HUES64 (cell line): ENCODE measurements at regions not wholly inside any gene's neighbourhood (a gene's known extent, or its start where the extent isn't known, plus 50 kb on each side); places are given as distances from the start of the nearest gene placed in this dataset.

Source experiments
- H3K27ac ChIP-seq: 2 replicates; pipeline ENCODE4 v1.7.0; 2013; ENCODE audit warnings: low read depth, low read length, inconsistent platforms
- H3K27me3 ChIP-seq: 2 replicates; pipeline ENCODE4 v1.6.1; 2013; ENCODE audit warnings: mild to moderate bottlenecking, low read length; ENCODE audit not compliant: insufficient read depth
- H3K36me3 ChIP-seq: 2 replicates; pipeline ENCODE4 v1.6.1; 2013; ENCODE audit warnings: mild to moderate bottlenecking, low read length; ENCODE audit not compliant: insufficient read depth
- H3K4me1 ChIP-seq: 2 replicates; pipeline ENCODE4 v1.6.1; 2013; ENCODE audit warnings: mild to moderate bottlenecking, low read length, moderate library complexity; ENCODE audit not compliant: insufficient read depth
- H3K4me3 ChIP-seq: 2 replicates; pipeline ENCODE4 v1.5.1; 2013; ENCODE audit warnings: mild to moderate bottlenecking, low read length, moderate library complexity
- H3K9ac ChIP-seq: 2 replicates; pipeline ENCODE4 v1.6.1; 2013; ENCODE audit warnings: mild to moderate bottlenecking, low read depth, low read length
- H3K9me3 ChIP-seq: 2 replicates; pipeline ENCODE4 v1.6.1; 2013; ENCODE audit warnings: low read depth, low read length; ENCODE audit not compliant: insufficient read depth
- WGBS: fragments of 150-250, 120-280 bp; methylation state at CpG from one replicate; pipeline ENCODE4 v1.1.7; 2013; ENCODE audit warnings: missing lambda C conversion rate; 5-methylcytosine and 5-hydroxymethylcytosine counted together

DNA sequence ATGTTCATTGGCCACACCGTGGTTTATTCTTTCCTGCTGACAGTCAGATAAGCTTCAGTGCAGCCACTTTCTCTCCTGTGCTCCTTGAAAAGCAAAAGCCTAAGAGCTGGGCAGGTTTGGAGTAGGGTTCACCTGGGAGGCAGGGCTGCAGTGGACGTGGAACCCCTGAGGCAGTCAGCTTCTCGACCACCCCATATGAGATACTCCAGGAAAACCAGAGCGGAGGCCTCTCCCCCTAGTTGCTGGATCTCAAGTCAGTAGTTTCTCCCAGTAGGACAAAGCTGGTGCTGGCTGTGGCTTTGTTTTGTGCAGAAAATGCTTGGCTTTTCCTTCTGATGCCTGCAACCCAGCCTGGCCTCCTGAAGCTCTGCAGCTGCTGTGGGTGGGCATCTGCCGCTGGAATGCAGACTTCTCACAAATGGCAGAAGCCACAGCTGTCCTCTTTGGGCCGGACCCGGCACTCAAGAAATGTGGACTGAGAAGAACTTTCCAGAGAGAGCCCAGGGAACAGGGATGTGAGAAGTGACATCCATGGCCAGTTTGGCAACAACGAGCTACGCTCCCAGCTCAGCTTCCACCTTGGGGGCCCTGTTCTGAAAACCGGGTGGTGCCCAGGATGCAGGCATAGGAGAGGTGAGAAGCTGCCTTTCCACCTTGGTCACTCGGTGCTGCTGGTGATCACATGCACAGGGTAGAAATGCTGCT lies 276.6 kb upstream of the TCERG1L start:
- Histone ChIP-seq H3K27ac (no peak overlapping the region), H3K36me3 (no peaks in the 10 kb centered on the region), H3K27me3 (no peaks in the 10 kb centered on the region), H3K9ac (no peak overlapping the region), H3K4me1 (no peaks in the 10 kb centered on the region), H3K4me3 (no peak overlapping the region), H3K9me3 (no peaks in the 10 kb centered on the region)
- WGBS = 90% methylated on average over 11 of the region's 11 CpGs

DNA sequence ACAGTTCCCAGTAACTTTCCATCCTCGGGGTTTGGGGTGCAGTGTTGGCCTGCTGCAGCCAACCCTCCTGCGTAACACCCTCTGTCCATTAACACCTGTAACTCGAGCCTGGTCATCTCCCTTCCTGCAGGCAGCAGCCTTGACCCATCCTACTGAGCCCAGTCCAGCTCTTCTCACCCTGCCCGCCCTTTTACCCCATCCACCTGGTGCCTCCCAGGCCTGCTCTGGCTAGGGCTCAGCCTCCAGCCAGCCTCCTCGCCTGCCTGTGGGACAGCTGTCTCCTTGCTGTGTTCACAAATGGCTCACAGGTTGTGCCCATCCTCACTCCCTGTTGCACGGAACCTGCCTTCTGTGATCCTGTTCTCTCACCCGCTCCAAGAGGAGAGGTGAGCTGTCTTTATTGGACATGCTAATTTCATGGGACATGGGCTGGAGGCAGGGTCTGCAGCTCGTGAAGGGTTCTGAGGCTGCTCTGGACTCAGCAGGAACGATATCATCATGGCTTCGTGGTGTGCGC lies 277.2 kb upstream of the TCERG1L start:
- Histone ChIP-seq H3K27me3 (no peaks in the 10 kb centered on the region), H3K9ac (no peak overlapping the region), H3K36me3 (no peaks in the 10 kb centered on the region), H3K4me1 (no peaks in the 10 kb centered on the region), H3K9me3 (no peaks in the 10 kb centered on the region), H3K4me3 (no peak overlapping the region), H3K27ac (no peak overlapping the region)
- 96% methylated on average over 11 of the region's 11 CpGs for WGBS

DNA sequence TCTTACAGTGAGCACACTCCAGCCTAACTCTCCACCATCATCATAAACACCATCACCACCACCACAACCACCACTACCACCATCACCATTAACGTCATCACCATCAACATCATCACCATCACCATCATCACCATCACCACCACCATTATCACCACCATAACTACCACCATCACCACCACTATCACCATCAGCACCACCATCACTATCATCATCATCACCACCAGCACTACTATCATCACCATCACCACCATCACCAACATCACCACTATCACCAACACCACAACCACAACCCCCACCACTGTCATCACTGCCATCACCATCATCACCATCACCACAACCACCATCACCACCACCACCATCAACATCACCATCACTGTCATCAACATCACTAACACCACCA lies 279.0 kb upstream of the TCERG1L start:
- H3K27ac ChIP-seq = no peak overlapping the region
- H3K27me3 ChIP-seq = no peaks in the 10 kb centered on the region
- H3K9ac ChIP-seq = no peak overlapping the region
- no peaks in the 10 kb centered on the region for H3K36me3 ChIP-seq
- H3K4me3 ChIP-seq = no peak overlapping the region
- WGBS = 90% methylated on average over 1 of the region's 1 CpG
- H3K4me1 ChIP-seq = no peaks in the 10 kb centered on the region
- H3K9me3 ChIP-seq = no peaks in the 10 kb centered on the region

DNA sequence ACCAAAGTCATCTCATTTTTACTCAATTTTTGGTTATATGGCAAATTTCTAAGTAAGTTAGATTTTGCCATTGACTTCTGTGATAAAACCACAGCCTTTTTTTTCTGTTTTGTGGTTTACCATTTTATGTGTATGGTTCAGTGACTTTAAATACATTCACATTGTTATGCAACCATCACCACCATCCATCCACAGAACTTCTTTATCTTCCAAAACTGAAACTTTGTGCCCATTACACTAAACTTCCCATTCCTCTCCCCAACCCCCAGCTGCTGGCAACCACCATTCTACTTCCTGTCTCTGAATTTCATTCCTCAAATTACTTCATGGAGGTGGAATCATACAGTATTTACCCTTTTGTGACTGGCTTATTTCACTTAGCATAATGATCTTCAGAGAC lies 280.4 kb upstream of the TCERG1L start:
- no peaks in the 10 kb centered on the region for H3K9me3 ChIP-seq
- no peaks in the 10 kb centered on the region for H3K27me3 ChIP-seq
- H3K4me1 ChIP-seq = no peaks in the 10 kb centered on the region
- H3K27ac ChIP-seq = no peak overlapping the region
- H3K9ac ChIP-seq = no peak overlapping the region
- no peak overlapping the region for H3K4me3 ChIP-seq
- H3K36me3 ChIP-seq = no peaks in the 10 kb centered on the region

DNA sequence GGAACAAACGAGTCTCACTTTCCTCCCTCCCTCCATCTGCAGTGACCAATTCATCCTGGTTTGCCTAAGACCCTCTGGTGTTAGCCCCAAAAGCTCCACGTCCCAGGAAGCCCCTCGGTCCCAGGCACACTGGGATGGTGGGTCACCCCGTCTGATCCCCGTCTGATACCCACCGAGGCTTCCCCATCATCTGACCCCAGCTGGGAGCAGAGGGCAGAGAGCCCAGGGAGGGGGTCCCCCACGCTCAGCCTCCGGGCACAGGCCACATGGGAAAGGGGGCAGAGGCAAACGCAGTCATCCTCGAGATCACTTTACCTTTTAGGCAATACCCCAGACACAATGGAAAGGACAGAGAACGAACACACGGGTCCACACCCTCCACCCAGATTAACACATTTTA lies 291.6 kb upstream of the PPP2R2D start:
- no peaks in the 10 kb centered on the region for H3K4me1 ChIP-seq
- no peaks in the 10 kb centered on the region for H3K9me3 ChIP-seq
- H3K9ac ChIP-seq = no peak overlapping the region
- no peak overlapping the region for H3K27ac ChIP-seq
- 90% methylated on average over 12 of the region's 12 CpGs for WGBS
- no peaks in the 10 kb centered on the region for H3K36me3 ChIP-seq
- no peaks in the 10 kb centered on the region for H3K27me3 ChIP-seq
- no peak overlapping the region for H3K4me3 ChIP-seq

DNA sequence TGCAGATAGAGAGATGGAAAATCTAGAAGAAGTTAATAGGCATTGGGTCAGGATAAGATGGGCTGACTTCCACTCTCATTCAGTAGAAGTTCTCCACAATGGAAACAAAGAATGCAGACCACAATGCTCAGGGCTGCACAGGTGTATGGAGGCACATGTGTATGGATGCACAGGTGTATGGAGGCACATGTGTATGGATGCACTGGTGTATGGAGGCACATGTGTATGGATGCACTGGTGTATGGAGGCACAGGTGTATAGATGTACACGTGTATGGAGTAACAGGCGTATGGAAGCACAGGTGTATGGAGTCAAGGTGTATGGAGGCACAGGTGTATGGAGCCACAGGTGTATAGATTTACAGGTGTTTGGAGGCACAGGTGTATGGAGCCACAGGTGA lies 285.7 kb upstream of the PPP2R2D start:
- WGBS = 90% methylated on average over 2 of the region's 2 CpGs
- no peak overlapping the region for H3K27ac ChIP-seq
- no peaks in the 10 kb centered on the region for H3K27me3 ChIP-seq
- no peak overlapping the region for H3K4me3 ChIP-seq
- no peaks in the 10 kb centered on the region for H3K4me1 ChIP-seq
- no peak overlapping the region for H3K9ac ChIP-seq
- no peaks in the 10 kb centered on the region for H3K36me3 ChIP-seq
- no peaks in the 10 kb centered on the region for H3K9me3 ChIP-seq

DNA sequence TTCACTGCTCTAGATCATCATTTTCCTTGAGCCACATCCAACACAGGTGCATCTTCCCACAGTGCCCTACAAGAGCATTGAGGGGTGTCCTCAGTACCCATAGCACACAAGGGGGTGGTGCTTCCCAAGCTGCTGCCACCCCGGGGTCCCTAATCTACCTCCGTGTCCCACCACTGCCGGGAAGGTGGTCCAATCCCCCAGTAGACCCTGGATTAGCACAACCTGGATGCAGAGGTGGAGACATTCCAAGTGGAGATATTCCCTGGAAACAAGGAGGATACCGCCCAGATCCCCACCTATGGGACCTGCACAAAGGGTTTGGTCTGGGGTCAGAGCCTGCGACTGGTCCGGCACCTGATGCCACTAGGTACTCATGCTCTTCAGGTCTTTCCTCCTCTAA lies 284.8 kb upstream of the PPP2R2D start:
- Histone ChIP-seq H3K9me3 (no peaks in the 10 kb centered on the region), H3K4me3 (no peak overlapping the region), H3K27me3 (no peaks in the 10 kb centered on the region), H3K4me1 (no peaks in the 10 kb centered on the region), H3K36me3 (no peaks in the 10 kb centered on the region), H3K27ac (no peak overlapping the region), H3K9ac (no peak overlapping the region)
- WGBS = 93% methylated on average over 6 of the region's 6 CpGs

DNA sequence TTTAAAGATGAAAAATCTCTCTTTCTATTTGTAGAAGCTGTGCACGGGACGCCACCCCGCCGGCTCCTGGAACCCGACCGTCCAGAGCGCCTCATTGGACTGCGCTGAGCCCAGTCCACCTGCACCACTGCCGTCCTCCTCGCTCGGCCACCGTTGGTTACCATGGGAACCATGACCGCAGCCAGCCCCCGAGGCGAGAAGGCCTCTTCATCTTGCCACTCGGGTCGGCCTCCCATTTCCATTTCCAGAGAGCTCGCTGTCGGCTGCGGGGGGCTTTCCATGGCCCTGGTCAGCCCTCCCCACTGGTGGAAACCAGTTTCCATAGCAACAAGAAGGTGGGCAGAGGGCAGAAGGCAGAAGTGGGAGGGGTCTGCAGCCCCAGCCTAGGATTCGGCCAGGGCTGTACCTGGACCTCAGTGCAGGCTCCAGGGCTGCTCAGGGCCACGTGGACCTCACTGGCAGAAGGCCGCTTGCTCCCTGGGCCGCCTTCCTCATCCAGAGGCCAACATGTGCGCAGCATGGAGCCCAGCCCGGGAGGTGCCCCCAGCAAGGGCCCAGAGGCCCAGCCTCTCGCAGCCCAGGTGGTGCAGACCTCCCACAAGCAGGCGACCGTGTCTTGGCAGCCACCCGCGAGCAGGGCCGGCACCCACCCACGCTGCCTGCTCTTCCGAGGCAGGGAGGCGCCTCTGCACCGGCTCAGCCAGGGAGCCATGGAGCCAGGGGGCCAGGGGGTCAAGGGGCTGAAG lies 283.5 kb upstream of the PPP2R2D start:
- no peaks in the 10 kb centered on the region for H3K4me1 ChIP-seq
- H3K9me3 ChIP-seq = no peaks in the 10 kb centered on the region
- 92% methylated on average over 36 of the region's 36 CpGs for WGBS
- no peak overlapping the region for H3K9ac ChIP-seq
- no peak overlapping the region for H3K4me3 ChIP-seq
- no peaks in the 10 kb centered on the region for H3K36me3 ChIP-seq
- H3K27ac ChIP-seq = no peak overlapping the region
- H3K27me3 ChIP-seq = no peaks in the 10 kb centered on the region

DNA sequence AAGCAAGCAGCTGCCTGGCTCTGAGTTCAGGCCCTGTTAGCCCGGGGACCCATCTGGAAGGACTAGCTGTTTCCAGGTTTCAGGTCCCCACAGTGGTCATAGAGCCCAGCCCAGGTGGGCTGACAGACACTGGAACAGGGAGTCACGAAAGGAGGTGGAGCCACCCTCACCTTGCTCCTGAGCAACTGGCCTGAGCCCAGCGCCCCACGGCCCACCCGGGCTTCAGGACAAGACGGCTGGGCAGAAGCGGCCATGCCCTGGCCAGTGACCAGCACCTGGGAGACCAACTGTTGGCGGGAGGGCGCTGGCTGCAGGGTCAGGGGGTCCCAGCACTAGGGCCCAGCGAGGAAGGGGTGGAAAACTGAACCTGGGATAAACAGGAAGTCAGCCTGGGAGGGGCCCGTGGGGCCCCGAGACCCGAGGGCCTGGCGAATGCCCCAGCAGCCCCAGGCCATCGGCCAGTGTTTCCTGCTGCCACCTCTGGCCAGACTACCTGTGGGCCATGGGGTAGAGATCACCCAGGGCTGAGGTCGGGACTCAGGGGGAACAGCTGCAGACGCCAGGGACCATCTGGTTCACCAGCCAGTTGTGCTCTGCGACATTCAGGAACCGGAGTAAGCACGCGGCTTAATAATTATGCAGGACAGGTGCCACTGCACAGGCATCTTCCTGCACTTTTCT lies 282.1 kb upstream of the PPP2R2D start:
- Histone ChIP-seq H3K9me3 (no peaks in the 10 kb centered on the region), H3K36me3 (no peaks in the 10 kb centered on the region), H3K9ac (no peak overlapping the region), H3K4me1 (no peaks in the 10 kb centered on the region), H3K27ac (no peak overlapping the region), H3K4me3 (no peak overlapping the region), H3K27me3 (no peaks in the 10 kb centered on the region)
- 91% methylated on average over 21 of the region's 21 CpGs for WGBS

DNA sequence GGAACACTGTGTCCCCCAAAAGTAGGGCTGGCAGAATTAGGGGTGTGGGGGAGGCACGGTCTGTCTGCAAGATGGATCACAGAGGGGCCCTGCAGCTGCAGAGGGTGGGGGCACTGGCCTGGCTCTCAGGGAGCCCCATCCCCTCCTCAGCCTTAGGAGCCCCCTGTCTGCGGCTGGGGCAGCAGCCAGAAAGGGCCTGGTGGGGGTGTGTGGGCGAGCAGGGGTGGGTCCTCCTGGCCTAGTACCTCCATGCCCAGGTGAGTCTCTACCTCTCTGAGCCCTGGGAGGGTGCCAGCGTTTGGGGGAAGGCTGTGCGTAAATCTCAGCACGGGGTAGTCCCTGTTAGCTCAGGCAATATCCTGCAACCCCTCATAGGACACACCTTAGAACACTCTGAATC lies 280.5 kb upstream of the PPP2R2D start:
- Histone ChIP-seq H3K4me3 (no peak overlapping the region), H3K9me3 (no peaks in the 10 kb centered on the region), H3K27ac (no peak overlapping the region), H3K9ac (no peak overlapping the region), H3K36me3 (no peaks in the 10 kb centered on the region), H3K27me3 (no peaks in the 10 kb centered on the region), H3K4me1 (no peaks in the 10 kb centered on the region)
- 94% methylated on average over 6 of the region's 6 CpGs for WGBS

DNA sequence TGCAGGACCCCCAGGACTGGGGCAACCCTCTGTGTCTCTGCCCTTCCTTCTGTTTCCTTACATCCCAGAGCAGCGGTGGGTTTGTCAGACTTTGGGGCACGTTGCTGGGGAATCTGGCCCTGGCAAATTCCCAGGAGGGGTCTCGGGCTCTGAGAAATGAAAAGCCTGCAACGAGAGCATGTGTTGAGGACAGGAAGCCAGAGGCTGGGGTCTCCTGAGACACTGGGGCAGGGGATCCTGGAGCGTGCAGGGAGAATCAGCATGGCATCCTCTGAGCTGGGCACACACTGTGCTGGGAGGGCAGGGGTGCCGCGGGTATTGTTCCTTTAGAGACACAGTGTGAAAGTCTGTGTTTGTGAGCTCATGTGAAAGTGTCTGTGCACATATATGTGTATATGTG lies 279.9 kb upstream of the PPP2R2D start:
- no peaks in the 10 kb centered on the region for H3K36me3 ChIP-seq
- no peaks in the 10 kb centered on the region for H3K27me3 ChIP-seq
- WGBS = 96% methylated on average over 7 of the region's 7 CpGs
- H3K4me1 ChIP-seq = no peaks in the 10 kb centered on the region
- H3K4me3 ChIP-seq = no peak overlapping the region
- H3K9ac ChIP-seq = no peak overlapping the region
- H3K27ac ChIP-seq = no peak overlapping the region
- no peaks in the 10 kb centered on the region for H3K9me3 ChIP-seq
